Neural crest cell (in vitro differentiated cells): ENCODE measurements at regions not wholly inside any gene's neighbourhood (a gene's known extent, or its start where the extent isn't known, plus 50 kb on each side); places are given as distances from the start of the nearest gene placed in this dataset.

ENCODE experiments used
- DNase-seq: peaks from one replicate; pipeline ENCODE4 v3.0.0; 2021; ENCODE audit warnings: low read depth, mixed read lengths, low spot score
- H3K27ac Mint-ChIP-seq: one replicate; pipeline ENCODE4 v1.8.0; 2021; ENCODE audit warnings: mild to moderate bottlenecking, mixed read lengths; ENCODE audit not compliant: unreplicated experiment
- H3K27me3 Mint-ChIP-seq: 2 replicates; pipeline ENCODE4 v1.8.0; 2021; ENCODE audit warnings: low read depth, mild to moderate bottlenecking, mixed read lengths
- H3K36me3 Mint-ChIP-seq: 2 replicates; pipeline ENCODE4 v1.8.0; 2021; ENCODE audit warnings: low read depth, mild to moderate bottlenecking, mixed read lengths
- H3K4me1 Mint-ChIP-seq: 2 replicates; pipeline ENCODE4 v1.8.0; 2021; ENCODE audit warnings: mixed read lengths
- H3K4me3 Mint-ChIP-seq: one replicate; pipeline ENCODE4 v1.8.0; 2021; ENCODE audit warnings: mild to moderate bottlenecking, mixed read lengths
- H3K9me3 Mint-ChIP-seq: 2 replicates; pipeline ENCODE4 v1.8.0; 2021; ENCODE audit warnings: mixed read lengths
- TF ChIP-seq, protein P1 (sequence below): fragments of 200-600 bp; sonication (generic); conservative IDR thresholded peaks from 2 replicates; pipeline ENCODE4 v1.5.0; 2021; ENCODE audit warnings: antibody characterized with exemption, mild to moderate bottlenecking

DNA sequence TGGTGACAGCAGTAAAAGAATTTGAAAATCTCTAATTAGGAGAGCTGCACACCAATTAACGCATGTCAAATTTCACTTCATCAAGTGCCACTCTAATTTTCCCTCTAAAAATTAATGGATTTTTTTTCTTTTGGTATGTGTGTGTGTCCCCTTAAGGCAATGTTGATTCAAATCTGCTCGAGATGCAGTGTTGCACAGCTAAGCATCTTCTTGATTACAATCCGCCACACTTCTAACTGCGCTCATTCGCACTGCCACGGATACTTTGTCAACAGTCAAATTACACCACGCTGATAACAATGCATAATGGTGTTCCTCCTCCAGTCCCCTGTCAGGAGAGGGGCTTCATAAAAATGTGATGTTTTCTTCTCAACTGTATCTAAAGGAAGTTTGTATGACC, 261.4 kb downstream of the MEIS1 start:
- Mint-ChIP-seq H3K27ac (no peak overlapping the region), H3K27me3 (peaks cover 9% of the 10 kb centered on the region), H3K4me3 (no peak overlapping the region), H3K36me3 (no peaks in the 10 kb centered on the region), H3K9me3 (no peaks in the 10 kb centered on the region), H3K4me1 (peaks cover 83% of the 10 kb centered on the region)
- no peak for DNase-seq
- TF ChIP-seq, protein P1, sequence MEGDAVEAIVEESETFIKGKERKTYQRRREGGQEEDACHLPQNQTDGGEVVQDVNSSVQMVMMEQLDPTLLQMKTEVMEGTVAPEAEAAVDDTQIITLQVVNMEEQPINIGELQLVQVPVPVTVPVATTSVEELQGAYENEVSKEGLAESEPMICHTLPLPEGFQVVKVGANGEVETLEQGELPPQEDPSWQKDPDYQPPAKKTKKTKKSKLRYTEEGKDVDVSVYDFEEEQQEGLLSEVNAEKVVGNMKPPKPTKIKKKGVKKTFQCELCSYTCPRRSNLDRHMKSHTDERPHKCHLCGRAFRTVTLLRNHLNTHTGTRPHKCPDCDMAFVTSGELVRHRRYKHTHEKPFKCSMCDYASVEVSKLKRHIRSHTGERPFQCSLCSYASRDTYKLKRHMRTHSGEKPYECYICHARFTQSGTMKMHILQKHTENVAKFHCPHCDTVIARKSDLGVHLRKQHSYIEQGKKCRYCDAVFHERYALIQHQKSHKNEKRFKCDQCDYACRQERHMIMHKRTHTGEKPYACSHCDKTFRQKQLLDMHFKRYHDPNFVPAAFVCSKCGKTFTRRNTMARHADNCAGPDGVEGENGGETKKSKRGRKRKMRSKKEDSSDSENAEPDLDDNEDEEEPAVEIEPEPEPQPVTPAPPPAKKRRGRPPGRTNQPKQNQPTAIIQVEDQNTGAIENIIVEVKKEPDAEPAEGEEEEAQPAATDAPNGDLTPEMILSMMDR: no peak

DNA sequence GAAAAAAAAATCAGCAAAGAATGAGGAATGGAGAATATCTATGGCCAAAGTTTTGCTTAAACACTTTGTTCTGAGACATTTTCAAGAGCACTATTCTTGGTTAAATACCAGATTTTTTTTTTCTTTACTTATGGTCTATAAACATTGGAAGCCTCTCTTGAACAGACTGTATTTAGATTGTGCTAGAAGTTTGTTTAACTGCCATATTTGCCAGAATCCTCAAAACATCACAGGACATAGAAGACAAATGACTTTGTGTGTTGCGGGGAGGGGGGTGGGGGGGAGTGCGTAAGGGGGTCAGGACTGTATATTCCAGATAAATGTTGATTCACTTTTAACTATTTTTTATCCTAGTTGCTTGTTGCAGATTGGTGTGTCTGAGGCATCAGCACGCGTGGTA, 262.0 kb downstream of the MEIS1 start:
- no peak for DNase-seq
- no peak overlapping the region for H3K27ac Mint-ChIP-seq
- H3K9me3 Mint-ChIP-seq: no peaks in the 10 kb centered on the region
- TF ChIP-seq, protein P1: no peak
- H3K36me3 Mint-ChIP-seq: no peaks in the 10 kb centered on the region
- no peak overlapping the region for H3K4me3 Mint-ChIP-seq
- peaks cover 82% of the 10 kb centered on the region for H3K4me1 Mint-ChIP-seq
- peaks cover 7% of the 10 kb centered on the region for H3K27me3 Mint-ChIP-seq

DNA sequence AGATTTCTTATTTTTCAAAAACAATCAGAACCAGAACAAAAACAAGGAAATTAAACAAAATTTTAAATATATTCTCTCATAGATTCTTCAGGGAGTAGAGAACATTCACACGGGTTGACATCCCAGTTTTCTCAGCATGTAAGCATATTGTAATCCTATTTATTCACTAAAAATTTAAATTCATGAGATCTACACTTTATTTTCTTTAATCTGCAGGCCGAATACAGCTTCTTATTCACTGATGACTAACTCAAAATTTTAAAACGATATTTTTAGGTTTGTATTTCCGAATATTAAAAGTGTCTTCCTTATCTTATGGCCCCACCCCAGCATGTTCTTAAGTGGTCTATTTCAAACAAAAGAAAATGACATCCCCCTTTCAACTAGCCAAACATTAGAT, 262.4 kb downstream of the MEIS1 start:
- H3K4me3 Mint-ChIP-seq: no peak overlapping the region
- no peaks in the 10 kb centered on the region for H3K36me3 Mint-ChIP-seq
- TF ChIP-seq, protein P1: no peak
- no peak for DNase-seq
- H3K27me3 Mint-ChIP-seq: peaks cover 7% of the 10 kb centered on the region
- no peak overlapping the region for H3K27ac Mint-ChIP-seq
- H3K9me3 Mint-ChIP-seq: no peaks in the 10 kb centered on the region
- peaks cover 85% of the 10 kb centered on the region for H3K4me1 Mint-ChIP-seq

DNA sequence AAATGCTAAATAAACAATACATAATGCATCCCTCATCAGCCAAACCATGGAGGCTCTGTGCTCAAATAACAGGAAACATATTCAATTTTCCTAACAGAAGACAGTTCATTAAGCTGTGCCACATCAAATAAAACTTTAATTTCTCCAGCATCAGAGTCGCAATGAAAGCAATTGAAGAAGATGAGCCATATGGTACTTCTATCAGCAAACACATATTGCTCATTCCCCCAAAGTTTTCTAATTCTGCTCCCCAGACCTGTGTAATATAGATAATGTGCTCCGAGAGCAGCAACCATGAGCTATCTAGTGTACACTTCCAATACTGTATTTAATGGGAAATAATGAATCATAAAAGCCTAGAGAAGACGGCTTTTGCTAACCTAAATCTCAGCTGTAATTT, 263.2 kb downstream of the MEIS1 start:
- H3K4me1 Mint-ChIP-seq: peaks cover 80% of the 10 kb centered on the region
- H3K36me3 Mint-ChIP-seq: no peaks in the 10 kb centered on the region
- H3K27me3 Mint-ChIP-seq: peaks cover 7% of the 10 kb centered on the region
- DNase-seq: no peak
- TF ChIP-seq, protein P1: no peak
- no peak overlapping the region for H3K27ac Mint-ChIP-seq
- no peak overlapping the region for H3K4me3 Mint-ChIP-seq
- H3K9me3 Mint-ChIP-seq: no peaks in the 10 kb centered on the region

DNA sequence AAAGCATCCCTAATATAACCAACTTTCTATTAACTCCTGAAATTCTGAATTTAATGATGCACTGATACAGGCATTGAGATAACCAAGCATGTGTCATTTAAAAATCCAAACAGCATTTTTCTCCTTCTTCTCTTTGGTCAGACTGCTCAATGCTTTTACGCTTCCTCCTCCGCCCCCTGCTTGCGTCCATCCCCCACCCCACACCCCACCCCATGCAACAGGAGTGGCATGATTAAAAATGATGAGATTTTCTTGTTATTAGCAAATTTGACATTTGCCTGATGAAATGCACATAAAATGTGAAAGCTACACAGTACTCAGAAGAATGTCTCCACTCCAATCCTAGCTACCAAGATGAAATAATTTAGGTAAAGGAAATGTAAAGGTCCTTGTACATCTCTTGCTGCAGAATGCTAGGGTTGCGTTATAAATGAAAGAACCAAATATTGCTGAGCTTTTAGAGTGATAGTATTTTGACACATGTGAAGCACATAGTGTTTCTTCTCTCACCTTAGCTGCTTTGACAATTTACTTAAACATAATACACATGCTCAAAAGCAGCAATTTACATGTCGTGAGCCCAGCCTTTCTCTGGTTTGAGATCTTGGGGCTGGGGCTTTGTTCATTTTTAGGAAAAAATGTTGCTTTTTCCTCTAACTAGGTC, 263.8 kb downstream of the MEIS1 start:
- DNase-seq: no peak
- Mint-ChIP-seq H3K4me3 (no peak overlapping the region), H3K9me3 (no peaks in the 10 kb centered on the region), H3K36me3 (no peaks in the 10 kb centered on the region), H3K27ac (no peak overlapping the region), H3K27me3 (peaks cover 7% of the 10 kb centered on the region), H3K4me1 (peaks cover 75% of the 10 kb centered on the region)
- TF ChIP-seq, protein P1: no peak

DNA sequence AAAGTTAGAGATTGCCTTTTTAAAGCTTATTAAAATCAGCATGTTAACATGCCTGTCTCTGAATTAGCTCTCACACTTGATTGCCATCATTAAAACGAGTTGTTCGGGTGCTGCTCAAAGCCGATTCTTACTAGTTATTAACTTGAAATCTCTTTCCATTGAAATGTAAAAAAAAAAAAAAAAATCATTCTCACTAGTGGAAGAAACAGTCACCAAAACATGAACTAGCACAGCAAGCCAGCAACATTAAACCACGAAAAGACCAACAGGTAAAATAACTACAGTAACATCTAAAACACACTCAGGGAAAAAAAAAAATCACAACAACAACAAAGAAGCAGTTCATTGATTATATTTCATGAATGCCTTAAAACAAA, 264.5 kb downstream of the MEIS1 start:
- Mint-ChIP-seq H3K4me3 (peak overlapping the region; percentile 37), H3K9me3 (no peaks in the 10 kb centered on the region), H3K4me1 (peaks cover 70% of the 10 kb centered on the region), H3K36me3 (no peaks in the 10 kb centered on the region), H3K27ac (no peak overlapping the region), H3K27me3 (peaks cover 3% of the 10 kb centered on the region)
- TF ChIP-seq, protein P1: no peak
- DNase-seq: no peak
